SK-N-SH treated with all-trans-retinoic acid at 6 μM for 48 hours (cell line): ENCODE measurements at regions not wholly inside any gene's neighbourhood (a gene's known extent, or its start where the extent isn't known, plus 50 kb on each side); places are given as distances from the start of the nearest gene placed in this dataset.

Source experiments
- ARNTL ChIP-seq: fragments of 450-650 bp; formaldehyde crosslinking; IDR thresholded peaks from 2 replicates; pipeline ENCODE4 v1.5.0; 2020; ENCODE audit warnings: low read depth, mild to moderate bottlenecking, moderate library complexity, borderline replicate concordance
- CSDC2 ChIP-seq: fragments of 250-450 bp; sonication (Bioruptor Pico); IDR thresholded peaks from 2 replicates; pipeline ENCODE4 v1.5.0; 2020; ENCODE audit warnings: mild to moderate bottlenecking, moderate library complexity
- PPARA ChIP-seq: fragments of 250-450 bp; sonication (Bioruptor Pico); IDR thresholded peaks from 2 replicates; pipeline ENCODE4 v1.5.0; 2020; ENCODE audit warnings: mild to moderate bottlenecking, borderline replicate concordance
- TCF4 ChIP-seq: fragments of 250-450 bp; sonication (Bioruptor Pico); IDR thresholded peaks from 2 replicates; pipeline ENCODE4 v1.8.0; 2021; ENCODE audit warnings: mild to moderate bottlenecking, moderate library complexity, borderline replicate concordance
- TF ChIP-seq, protein P1 (sequence below): fragments of 250-450 bp; sonication (Bioruptor Pico); IDR thresholded peaks from 2 replicates; pipeline ENCODE4 v1.8.0; 2021; ENCODE audit warnings: low read depth, mild to moderate bottlenecking, moderate library complexity, borderline replicate concordance
- TF ChIP-seq, protein P2 (sequence below): fragments of 250-450 bp; sonication (Bioruptor Pico); IDR thresholded peaks from 2 replicates; pipeline ENCODE4 v1.5.1; 2020; ENCODE audit warnings: low read depth, mild to moderate bottlenecking, moderate library complexity

DNA sequence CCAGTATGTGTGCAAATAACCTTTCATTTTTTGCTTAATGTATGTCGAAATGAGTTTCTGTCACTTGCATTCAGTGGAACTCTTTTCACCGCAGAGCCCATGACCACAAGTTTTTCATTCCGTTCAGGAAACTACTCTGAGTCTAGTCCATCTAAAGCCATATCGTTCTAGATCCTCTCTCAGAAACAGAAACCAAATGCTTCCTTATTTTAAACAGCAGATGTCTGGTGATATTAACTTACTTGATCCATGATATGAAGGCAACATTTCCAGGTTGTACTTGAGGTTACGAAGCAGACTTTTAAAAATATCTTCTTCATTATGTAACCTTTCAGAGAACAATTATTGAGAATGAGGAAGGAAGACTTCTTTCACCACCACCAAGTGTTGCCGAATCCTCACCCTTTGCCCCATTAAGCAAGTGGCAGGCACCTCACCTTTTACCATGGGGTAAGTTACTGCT is 72.4 kb upstream of the GNAQ start:
- TF ChIP-seq TCF4 (CRISPR knock-in tag) (no peak), PPARA (no peak), CSDC2 (no peak), ARNTL (no peak)
- TF ChIP-seq, protein P1, sequence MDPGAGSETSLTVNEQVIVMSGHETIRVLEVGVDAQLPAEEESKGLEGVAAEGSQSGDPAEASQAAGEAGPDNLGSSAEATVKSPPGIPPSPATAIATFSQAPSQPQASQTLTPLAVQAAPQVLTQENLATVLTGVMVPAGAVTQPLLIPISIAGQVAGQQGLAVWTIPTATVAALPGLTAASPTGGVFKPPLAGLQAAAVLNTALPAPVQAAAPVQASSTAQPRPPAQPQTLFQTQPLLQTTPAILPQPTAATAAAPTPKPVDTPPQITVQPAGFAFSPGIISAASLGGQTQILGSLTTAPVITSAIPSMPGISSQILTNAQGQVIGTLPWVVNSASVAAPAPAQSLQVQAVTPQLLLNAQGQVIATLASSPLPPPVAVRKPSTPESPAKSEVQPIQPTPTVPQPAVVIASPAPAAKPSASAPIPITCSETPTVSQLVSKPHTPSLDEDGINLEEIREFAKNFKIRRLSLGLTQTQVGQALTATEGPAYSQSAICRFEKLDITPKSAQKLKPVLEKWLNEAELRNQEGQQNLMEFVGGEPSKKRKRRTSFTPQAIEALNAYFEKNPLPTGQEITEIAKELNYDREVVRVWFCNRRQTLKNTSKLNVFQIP: no peak
- TF ChIP-seq, protein P2, sequence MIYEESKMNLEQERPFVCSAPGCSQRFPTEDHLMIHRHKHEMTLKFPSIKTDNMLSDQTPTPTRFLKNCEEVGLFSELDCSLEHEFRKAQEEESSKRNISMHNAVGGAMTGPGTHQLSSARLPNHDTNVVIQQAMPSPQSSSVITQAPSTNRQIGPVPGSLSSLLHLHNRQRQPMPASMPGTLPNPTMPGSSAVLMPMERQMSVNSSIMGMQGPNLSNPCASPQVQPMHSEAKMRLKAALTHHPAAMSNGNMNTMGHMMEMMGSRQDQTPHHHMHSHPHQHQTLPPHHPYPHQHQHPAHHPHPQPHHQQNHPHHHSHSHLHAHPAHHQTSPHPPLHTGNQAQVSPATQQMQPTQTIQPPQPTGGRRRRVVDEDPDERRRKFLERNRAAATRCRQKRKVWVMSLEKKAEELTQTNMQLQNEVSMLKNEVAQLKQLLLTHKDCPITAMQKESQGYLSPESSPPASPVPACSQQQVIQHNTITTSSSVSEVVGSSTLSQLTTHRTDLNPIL (CRISPR knock-in tag): no peak
